K562 (cell line): ENCODE measurements at regions not wholly inside any gene's neighbourhood (a gene's known extent, or its start where the extent isn't known, plus 50 kb on each side); places are given as distances from the start of the nearest gene placed in this dataset.

Source experiments
- CEBPB ChIP-seq: fragments of 450-650 bp; IDR thresholded peaks from 2 replicates; pipeline ENCODE4 v1.6.1; 2016; ENCODE audit warnings: missing genetic modification characterization, missing compliant biosample characterization
- CTCF ChIP-seq, 3 experiments: IDR thresholded peaks in 2 of 3; conservative IDR thresholded peaks in 1 of 3; 2 replicates each; pipeline ENCODE4 v1.5.1; 2011 to 2012; ENCODE audit warnings: low read length in 3 of 3, mild to moderate bottlenecking in 3 of 3, control low read depth in 2 of 3, improper control_type of control experiment in 1 of 3, inconsistent platforms in 1 of 3, low read depth in 1 of 3, mixed read lengths in 1 of 3, moderate library complexity in 1 of 3; ENCODE audit not compliant: insufficient read depth in 2 of 3
- HCFC1 ChIP-seq: IDR thresholded peaks from 2 replicates; pipeline ENCODE4 v1.6.1; 2012; ENCODE audit warnings: low read depth, low read length, improper control_type of control experiment
- MAX ChIP-seq: sonication (generic); formaldehyde crosslinking; IDR thresholded peaks from 2 replicates; pipeline ENCODE4 v1.9.0; 2022; ENCODE audit warnings: mild to moderate bottlenecking, missing genetic modification reagents
- MNT ChIP-seq, 2 experiments: fragments of 450-650 bp; conservative IDR thresholded peaks; 2 replicates each; pipeline ENCODE4 v1.6.1; 2017; ENCODE audit warnings: mild to moderate bottlenecking in 2 of 2, moderate library complexity in 2 of 2
- NFYB ChIP-seq: IDR thresholded peaks from 2 replicates; pipeline ENCODE4 v1.6.1; 2011; ENCODE audit warnings: mild to moderate bottlenecking, moderate library complexity; ENCODE audit not compliant: insufficient read length; ENCODE audit errors: extremely low read depth
- POLR2AphosphoS5 ChIP-seq: IDR thresholded peaks from 2 replicates; pipeline ENCODE4 v1.6.1; 2011; ENCODE audit warnings: mild to moderate bottlenecking, low read depth, low read length, moderate library complexity; ENCODE audit not compliant: control insufficient read depth, insufficient read depth
- TRIM24 ChIP-seq, 2 experiments: fragments of 450-650 bp; IDR thresholded peaks; 2 replicates each; pipeline ENCODE4 v1.6.1; 2016
- ZBTB1 ChIP-seq: sonication (generic); formaldehyde crosslinking; IDR thresholded peaks from 2 replicates; pipeline ENCODE4 v1.8.1; 2023; ENCODE audit warnings: missing genetic modification reagents, low read depth, mild to moderate bottlenecking, borderline replicate concordance
- ZC3H4 ChIP-seq: sonication (generic); formaldehyde crosslinking; IDR thresholded peaks from 2 replicates; pipeline ENCODE4 v1.9.0; 2021; ENCODE audit warnings: missing genetic modification reagents, borderline replicate concordance
- TF ChIP-seq, protein P1 (sequence below), 2 experiments: fragments of 450-650 bp in 1 of 2; sonication (generic) in 1 of 2; formaldehyde crosslinking in 1 of 2; IDR thresholded peaks in 1 of 2; conservative IDR thresholded peaks in 1 of 2; 2 replicates each; pipeline versions ENCODE4 v1.6.1 to v1.8.1; 2016 to 2023; ENCODE audit warnings: mild to moderate bottlenecking in 2 of 2, moderate library complexity in 2 of 2, inconsistent platforms in 1 of 2, missing genetic modification reagents in 1 of 2
- TF ChIP-seq, protein P2 (sequence below): sonication (generic); formaldehyde crosslinking; IDR thresholded peaks from 2 replicates; pipeline ENCODE4 v1.8.0; 2022; ENCODE audit warnings: mild to moderate bottlenecking, missing genetic modification reagents

DNA sequence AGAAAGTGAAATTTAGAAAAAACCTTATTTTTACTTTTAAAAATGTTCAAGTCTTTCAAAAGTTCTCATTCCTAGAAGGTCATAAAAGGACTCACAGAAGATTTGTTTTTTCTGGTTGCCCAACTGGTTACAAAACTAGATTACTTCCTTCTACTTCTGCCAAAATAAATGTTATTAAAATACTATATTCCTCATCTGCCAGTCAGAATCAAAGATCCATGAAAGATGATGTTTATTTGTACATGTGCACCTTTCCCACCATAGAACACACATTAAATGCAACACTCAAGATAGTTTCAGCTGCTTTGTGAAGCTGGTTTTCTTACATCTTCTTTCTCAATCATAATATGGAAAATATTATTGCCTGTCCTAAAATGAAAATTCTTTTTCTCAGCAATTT is 465.4 kb downstream of the ETV1 start:
- TF ChIP-seq POLR2AphosphoS5, result no peak
- TF ChIP-seq NFYB, result no peak
- TF ChIP-seq MNT (conservative IDR thresholded peaks at IDR 0.05), result no peak
- TF ChIP-seq CTCF (IDR thresholded peaks at IDR 0.05 in 2 of 3, conservative IDR thresholded peaks at IDR 0.05 in 1 of 3; ENCODE audit: insufficient read depth in 2 of 3, low read depth in 1 of 3, low read length in 3 of 3), result no peak
- TF ChIP-seq, protein P1, sequence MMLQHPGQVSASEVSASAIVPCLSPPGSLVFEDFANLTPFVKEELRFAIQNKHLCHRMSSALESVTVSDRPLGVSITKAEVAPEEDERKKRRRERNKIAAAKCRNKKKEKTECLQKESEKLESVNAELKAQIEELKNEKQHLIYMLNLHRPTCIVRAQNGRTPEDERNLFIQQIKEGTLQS (IDR thresholded peaks at IDR 0.05), result no peak
- TF ChIP-seq, protein P1 (CRISPR knock-in tag; conservative IDR thresholded peaks at IDR 0.05), result no peak
- TF ChIP-seq, protein P2, sequence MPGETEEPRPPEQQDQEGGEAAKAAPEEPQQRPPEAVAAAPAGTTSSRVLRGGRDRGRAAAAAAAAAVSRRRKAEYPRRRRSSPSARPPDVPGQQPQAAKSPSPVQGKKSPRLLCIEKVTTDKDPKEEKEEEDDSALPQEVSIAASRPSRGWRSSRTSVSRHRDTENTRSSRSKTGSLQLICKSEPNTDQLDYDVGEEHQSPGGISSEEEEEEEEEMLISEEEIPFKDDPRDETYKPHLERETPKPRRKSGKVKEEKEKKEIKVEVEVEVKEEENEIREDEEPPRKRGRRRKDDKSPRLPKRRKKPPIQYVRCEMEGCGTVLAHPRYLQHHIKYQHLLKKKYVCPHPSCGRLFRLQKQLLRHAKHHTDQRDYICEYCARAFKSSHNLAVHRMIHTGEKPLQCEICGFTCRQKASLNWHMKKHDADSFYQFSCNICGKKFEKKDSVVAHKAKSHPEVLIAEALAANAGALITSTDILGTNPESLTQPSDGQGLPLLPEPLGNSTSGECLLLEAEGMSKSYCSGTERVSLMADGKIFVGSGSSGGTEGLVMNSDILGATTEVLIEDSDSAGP, result no peak
- TF ChIP-seq HCFC1, result no peak
- no peak for TF ChIP-seq ZBTB1 (CRISPR knock-in tag)
- no peak for TF ChIP-seq CEBPB
- no peak for TF ChIP-seq ZC3H4 (CRISPR knock-in tag)
- TF ChIP-seq TRIM24 (IDR thresholded peaks at IDR 0.05), result no peak
- TF ChIP-seq MAX, result no peak
